ENCODE measurements at regions not wholly inside any gene's neighbourhood (a gene's known extent, or its start where the extent isn't known, plus 50 kb on each side); places are given as distances from the start of the nearest gene placed in this dataset.

GRCh38 chr16:62701426-62701825 is 665.2 kb upstream of the CDH8 start:
- ATAC-seq (ENCODE audit: low FRiP score): no peak
- no peak for TF ChIP-seq CTCF (IDR thresholded peaks at IDR 0.05)

GRCh38 chr16:62700426-62701294 is 664.4 kb upstream of the CDH8 start:
- DNase-seq (ENCODE audit: low spot score) (no peak), ATAC-seq (ENCODE audit: low FRiP score) (no peak)
- TF ChIP-seq CTCF (IDR thresholded peaks at IDR 0.05): no peak

More at GRCh38 chr16:62701426-62701825, 665.2 kb upstream of the CDH8 start:
- DNase-seq (ENCODE audit: low spot score): no peak

- no peak for DNase-seq (ENCODE audit: low spot score)
- no peak for TF ChIP-seq CTCF (IDR thresholded peaks at IDR 0.05)
- no peak for ATAC-seq (ENCODE audit: low FRiP score)
Observed at GRCh38 chr16:62692685-62693084, 656.4 kb upstream of the CDH8 start.

- no peak for TF ChIP-seq CTCF (IDR thresholded peaks at IDR 0.05)
- DNase-seq (ENCODE audit: low spot score): no peak
- no peak for ATAC-seq (ENCODE audit: low FRiP score)
Observed at GRCh38 chr16:62681819-62682218, 645.6 kb upstream of the CDH8 start.

- TF ChIP-seq CTCF (IDR thresholded peaks at IDR 0.05): no peak
- ATAC-seq (ENCODE audit: low FRiP score) (no peak), DNase-seq (ENCODE audit: low spot score) (no peak)
Observed at GRCh38 chr16:62678796-62679195, 642.6 kb upstream of the CDH8 start.

- ATAC-seq (ENCODE audit: low FRiP score): no peak
- no peak for DNase-seq (ENCODE audit: low spot score)
- no peak for TF ChIP-seq CTCF (IDR thresholded peaks at IDR 0.05)
Observed at GRCh38 chr16:62676306-62676705, 640.1 kb upstream of the CDH8 start.

- TF ChIP-seq CTCF (IDR thresholded peaks at IDR 0.05): no peak
- ATAC-seq (ENCODE audit: low FRiP score) (no peak), DNase-seq (ENCODE audit: low spot score) (no peak)
Observed at GRCh38 chr16:62665269-62665668, 629.0 kb upstream of the CDH8 start.

All from omental fat pad (tissue), 3 donors.